ENCODE measurements at regions not wholly inside any gene's neighbourhood (a gene's known extent, or its start where the extent isn't known, plus 50 kb on each side); places are given as distances from the start of the nearest gene placed in this dataset.
"Not testable (repeated sequence)": the region's sequence is repeated elsewhere in the genome, so short reads cannot be mapped to it uniquely, and the experiment has no call there.

DNA sequence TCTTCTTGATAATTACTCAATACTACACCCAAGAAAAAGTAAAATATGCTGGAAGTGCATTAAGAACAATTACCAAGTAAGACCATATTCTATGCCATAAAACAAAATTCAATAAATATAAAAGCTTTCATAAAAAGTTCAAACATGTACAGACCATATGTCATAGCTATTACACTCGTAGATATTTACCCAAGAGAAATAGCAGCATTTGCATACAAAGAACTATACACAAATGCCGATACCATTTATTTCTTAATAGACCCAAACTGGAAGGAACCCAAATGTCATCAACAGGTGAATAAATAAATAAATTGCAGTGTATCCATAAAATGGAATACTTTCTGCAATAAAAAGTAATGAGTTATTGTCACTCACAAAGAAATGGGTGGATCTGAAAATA lies 78.3 kb upstream of the SLC16A7 start:
- no peak for DNase-seq (ENCODE audit: low spot score)

DNA sequence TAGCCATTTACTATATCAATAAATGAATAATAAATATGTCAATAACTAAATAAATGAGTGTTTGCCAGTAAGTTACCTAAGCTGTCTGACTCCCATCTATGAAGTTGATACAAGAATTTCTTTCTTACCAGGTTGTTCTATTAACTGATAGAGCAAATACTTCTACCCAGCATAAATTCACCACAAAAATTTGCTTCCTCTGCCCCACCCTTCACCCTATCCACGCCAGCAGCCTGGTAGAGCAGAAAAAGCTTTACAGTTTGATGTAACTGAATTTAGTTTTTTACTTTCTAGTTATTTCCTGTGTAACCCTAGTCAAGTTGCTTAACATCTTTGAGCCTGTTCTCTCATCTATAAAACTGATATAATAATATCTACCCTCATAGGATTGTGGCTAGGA lies 94.9 kb upstream of the SLC16A7 start:
- DNase-seq (ENCODE audit: low spot score) = no peak

DNA sequence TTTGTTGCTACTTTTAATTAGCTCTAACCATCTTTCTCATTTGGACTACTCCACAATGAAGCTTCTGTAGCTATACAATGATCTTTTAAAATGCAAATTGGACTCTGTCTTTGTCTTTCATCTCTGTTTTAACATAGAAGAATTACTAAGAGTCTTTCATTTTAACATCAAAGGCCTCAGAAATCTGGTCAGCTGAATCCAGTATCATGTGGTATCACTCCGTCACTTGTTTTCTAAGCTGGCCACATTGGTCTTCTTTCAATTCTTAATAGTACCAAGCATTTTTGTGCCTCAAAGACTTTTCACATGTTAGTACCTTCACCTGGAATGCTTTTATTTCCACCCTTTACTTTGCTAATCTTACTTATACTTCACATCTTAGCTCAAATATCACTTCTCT lies 95.5 kb upstream of the SLC16A7 start:
- no peak for DNase-seq (ENCODE audit: low spot score)

DNA sequence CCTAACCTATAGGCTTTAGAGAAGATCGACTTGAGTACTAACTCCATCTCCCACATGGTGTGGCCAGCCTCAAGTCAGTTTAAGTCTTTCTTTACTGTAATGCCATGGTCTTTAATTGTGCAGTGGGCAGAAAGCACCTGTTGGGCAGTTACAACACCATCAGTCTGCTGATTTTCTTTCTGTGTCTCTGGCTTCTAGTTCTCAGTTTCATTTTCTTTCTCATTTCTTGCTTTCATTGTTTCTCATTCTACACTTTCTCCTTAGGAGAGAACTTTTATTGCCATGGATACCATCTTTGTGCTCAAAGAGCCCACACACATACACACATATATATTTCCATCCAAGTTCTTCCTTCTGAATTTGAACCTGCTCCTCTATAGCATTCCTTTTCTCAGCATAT lies 96.1 kb upstream of the SLC16A7 start:
- no peak for DNase-seq (ENCODE audit: low spot score)

DNA sequence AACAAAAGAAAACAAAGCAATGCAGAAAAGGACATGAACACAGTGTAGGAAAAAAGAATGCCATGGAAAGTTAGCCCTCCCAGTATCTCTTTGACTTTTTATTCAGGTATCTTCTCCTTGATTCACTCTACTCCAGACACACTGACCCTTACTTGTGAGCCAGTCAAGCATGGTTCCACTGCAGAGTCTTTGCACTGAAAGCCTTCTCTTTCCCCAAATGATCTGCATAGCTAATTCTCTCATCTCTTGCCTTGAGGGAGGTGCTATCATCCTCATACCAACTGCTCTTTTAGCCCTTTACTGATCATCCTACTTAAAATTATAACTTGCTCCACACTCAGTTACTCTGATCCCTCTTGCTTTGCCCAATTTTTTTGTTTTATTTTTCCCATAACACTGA lies 101.2 kb upstream of the SLC16A7 start:
- no peak for DNase-seq (ENCODE audit: low spot score)

DNA sequence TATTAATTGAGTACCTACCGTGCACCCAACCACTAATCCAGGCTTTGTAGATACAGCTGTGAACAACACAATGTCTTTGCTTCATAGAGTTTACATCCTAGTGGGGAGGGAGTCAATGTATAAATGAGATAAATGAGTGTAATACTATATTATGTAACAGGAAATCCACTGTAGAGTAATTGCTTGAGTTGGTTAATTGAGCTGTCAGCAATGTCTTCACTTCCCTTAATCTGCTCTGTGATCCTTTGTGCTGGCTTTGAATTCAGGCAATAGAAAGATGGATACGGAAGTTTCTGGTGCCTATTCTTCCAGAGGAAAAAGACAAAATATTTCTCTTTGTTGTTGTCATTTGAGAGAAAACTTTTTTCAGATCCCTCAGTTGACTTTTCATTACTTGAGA lies 104.0 kb upstream of the SLC16A7 start:
- DNase-seq (ENCODE audit: low spot score) = no peak

DNA sequence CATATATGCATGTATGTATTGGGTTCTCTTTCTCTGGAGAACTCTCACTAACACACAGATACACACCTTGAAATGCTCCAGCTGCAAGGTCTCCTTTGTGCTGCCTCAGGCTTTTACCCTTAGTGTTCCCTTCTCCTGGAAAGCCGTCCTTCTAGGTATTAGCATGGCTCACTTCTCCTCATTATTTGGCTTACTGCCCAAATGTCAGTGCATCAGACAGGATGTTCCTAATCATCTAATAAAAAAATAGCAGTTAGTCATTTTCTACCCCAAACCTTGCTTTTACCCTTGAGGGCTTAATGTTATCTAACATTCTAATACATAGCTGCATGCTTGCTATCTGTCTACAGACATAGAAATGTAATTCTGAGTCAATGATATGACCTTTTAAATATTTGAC lies 109.0 kb upstream of the SLC16A7 start:
- no peak for DNase-seq (ENCODE audit: low spot score)

DNA sequence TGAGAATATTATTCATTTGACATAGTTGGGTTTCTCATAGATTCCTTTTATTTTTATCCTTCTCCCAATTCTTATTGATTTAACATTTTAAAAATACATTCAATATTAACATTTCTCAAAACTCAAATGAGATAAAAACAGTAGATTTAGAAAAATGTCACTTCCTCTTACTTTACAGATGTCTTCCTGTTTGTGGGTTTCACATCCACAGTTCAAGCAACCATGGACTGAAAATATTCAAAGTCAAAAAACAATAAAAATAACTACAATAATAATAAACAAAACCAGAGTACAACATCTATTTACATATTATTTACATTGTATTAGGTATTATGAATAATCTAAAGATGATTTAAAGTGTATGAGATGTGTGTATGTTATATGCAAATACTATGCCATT lies 111.3 kb upstream of the SLC16A7 start:
- no peak for DNase-seq (ENCODE audit: low spot score)

DNA sequence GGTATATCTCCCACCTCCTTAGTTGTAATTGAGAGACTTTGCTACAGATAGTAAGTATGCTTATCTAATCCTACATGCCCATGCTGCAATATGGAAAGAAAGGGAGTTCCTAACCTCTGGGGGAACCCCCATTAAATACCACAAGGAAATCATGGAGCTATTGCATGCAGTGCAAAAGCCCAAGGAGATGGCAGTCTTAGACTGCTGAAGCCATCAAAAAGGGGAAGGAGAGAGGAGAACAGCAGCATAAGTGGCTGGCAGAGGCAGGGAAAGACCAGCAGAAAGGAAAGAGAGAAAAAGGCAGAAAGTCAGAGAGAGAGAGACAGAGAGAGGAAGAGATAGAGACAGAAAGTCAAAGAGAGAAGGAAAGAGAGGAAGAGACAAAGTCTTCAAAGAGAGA lies 121.6 kb upstream of the SLC16A7 start:
- not testable (repeated sequence) for DNase-seq (ENCODE audit: low spot score)

DNA sequence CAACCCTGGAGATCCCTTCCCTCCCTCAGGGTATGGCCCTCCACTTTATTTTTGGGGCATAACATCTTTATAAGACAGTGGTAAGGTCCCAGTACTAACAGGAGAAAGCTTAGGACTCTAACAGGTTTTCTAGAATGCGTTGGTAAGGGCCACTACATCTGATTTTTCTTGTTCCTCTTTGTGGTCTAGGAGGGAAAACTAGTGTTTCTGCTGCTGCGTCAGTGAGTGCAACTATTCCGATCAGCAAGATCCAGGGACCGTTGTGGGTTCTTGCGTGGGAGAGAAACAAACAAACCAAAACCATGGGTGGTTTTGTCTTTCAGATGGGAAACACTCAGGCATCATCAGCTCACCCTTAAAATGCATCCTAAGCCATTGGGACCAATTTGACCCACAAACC lies 123.6 kb upstream of the SLC16A7 start:
- peak; percentile 2 for DNase-seq (ENCODE audit: low spot score)

DNA sequence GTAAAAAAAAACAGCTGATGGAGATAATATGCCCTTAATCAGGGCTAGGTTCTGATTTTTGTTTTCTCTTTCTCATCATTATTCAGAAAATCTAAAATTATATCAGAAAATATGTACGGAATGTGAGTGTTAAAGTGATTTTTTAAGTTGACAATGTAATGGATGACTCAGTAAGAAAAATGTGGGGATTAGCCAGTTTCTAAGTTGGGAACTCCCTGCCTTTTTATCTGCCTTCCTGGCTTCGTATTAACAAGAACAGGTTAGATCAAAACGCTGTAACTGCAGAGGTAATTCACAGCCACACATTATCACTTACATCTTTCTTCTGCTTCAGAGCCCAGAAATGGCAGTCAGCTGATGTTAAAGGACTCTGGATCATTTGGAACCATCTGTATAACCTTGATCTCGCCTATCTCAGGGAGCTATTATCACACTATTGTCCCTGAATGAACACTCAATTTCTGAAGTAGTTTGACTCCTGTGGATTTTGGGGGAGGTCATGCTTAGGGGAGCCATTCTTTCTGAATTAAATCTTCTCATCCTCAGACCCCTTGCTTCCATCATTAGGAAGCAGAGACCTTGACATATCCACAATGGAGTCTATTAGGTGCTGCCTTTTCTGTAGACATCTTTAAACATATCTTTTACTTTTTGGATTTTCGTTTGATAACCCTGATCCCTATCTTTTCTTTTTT lies 135.7 kb upstream of the SLC16A7 start:
- no peak for DNase-seq (ENCODE audit: low spot score)

DNA sequence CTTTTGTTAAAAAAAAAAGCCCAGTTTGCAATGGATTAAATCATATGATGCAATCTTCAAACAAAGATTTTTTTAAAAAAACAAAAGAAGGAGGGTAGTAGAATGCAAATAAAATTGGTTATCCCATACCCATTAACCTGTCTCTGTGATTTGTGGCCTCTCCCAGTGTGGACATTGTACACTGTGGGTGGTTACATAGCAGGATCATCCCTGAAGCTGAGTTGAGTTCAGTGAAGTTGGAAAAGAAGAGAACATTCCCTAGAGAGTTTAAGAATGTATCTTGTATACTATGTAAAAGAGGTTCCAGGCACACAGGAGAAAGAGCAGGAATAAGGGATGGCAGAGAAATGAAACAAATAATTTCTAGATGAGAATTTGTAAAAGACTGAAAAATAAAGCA lies 142.4 kb upstream of the SLC16A7 start:
- no peak for DNase-seq (ENCODE audit: low spot score)

DNA sequence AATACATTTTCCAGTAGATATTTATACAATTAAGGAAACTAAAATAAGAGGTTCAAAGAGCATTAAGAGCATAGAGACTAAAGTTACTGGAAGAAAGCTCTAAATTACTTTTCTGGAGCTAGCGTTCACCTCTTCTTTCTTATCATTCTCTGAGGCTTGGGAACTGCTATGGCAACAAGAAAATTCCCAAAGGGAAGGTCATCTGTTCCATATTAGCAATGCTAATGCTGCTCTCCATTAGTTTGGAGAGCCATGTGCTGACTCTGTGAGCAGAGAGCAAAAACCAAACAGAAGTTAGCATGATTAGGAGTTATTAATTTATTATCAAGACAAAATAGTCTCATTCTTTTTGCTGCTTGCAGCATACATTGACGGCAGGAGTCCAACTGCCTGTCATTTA lies 143.1 kb upstream of the SLC16A7 start:
- DNase-seq (ENCODE audit: low spot score) = no peak

DNA sequence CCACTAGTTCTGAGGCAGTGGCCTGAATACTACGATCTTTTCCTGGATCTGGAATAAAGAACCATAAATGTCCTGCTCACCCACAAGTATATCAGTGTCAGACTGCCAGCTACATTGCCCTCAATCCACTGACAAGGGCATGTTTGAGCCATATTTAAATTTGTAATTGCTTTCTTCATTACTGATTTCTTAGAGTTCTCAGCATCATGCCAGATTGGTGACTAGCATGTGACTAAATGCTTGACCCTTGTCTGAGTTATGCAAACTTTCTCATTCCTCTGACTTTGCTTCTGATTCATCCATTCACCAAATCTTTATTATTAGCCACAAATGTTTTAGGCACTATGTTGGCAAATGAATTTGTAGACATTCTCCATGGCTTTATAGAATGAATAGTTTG lies 143.6 kb upstream of the SLC16A7 start:
- no peak for DNase-seq (ENCODE audit: low spot score)

DNA sequence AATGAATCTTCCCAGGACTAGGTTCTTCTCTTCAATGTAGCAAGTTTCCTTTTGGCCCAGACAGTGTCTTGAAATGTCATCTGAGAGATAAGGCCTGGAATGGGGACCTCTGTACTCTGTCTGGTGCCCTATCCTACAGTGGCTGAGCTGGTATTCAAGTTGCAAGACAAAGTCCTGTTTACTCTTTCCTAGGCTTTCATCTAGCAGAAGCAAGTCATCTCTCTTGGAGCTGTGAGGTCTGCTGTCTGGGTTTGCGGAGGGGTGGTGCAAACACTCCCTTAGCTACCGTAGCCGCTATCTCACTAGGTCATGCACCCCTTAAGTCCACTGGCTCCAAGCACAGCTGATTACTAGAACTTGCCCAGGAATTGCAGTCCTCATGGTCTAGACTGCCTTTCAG lies 149.7 kb upstream of the SLC16A7 start:
- DNase-seq (ENCODE audit: low spot score) = no peak

DNA sequence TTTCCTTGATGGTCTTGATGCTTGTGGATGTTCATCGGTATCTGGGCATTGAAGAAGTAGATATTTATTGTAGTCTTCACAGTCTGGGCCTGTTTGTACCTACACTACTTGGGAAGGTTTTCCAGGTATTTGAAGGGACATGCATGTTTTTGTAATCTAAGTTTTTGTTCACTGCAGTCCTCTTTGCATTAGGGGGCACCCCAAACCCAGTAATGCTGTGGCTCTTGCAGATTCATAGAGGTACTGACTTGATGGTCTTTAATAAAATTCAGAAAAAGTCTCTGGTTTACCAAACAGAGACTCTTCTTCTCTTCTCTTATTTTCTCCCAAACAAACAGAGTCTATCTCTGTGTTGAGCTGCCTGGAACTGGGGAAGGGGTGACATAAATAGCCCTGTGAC lies 150.9 kb upstream of the SLC16A7 start:
- no peak for DNase-seq (ENCODE audit: low spot score)

DNA sequence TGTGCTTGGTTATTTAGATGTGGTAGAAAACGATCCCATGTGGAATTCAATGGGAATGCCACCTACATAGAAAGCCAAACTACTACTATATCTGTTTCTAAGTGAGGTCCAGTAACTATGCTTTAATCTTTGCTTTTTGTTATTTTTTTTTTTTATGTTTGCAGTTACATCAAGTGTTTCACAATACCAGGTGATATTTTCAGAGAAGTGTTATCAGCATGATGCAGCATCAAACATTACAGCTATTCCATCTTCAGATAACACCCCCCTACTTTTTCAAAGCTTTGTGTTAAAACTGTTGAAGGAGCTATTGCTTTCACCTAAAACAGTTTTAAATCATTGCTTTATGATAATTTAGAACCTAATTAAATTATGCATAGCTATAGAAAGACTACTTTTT lies 163.8 kb upstream of the SLC16A7 start:
- no peak for DNase-seq (ENCODE audit: low spot score)

DNA sequence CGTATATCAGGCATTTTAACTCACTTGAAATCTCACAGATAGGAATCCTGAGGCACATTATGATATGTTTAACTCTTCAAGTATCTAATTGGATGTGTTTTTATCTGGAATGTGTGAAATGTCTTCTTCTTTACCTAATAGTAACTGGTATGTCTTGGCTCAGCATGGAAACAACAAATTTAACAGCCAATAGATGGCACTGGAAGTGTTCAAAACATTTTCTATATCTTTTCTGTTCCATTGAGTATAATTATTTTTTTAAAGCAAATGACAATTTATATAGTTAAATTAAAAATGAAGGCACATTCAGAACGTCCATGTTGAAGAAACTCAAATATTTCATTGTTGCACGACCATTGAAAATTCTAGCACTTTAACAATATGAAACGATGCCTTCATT lies 164.6 kb upstream of the SLC16A7 start:
- peak; percentile 5 for DNase-seq (ENCODE audit: low spot score)

DNA sequence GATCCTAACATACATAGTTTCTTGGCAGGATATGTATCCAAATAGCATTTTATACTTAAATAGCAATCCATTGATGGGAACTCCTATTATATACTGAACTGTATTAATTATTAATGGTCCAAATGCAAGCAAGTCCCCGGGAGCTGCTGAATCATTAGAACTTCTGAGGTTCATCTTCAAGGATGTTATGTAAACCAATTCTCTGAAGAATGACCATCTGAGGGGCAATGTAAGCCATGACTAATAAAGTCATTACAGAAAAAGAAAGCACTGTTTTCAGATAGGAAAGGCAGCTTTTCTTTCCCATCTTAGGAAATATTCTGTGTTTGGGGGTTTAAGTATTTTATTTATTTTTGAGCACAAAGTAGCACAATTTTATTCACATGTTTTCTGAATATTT lies 166.1 kb upstream of the SLC16A7 start:
- no peak for DNase-seq (ENCODE audit: low spot score)

DNA sequence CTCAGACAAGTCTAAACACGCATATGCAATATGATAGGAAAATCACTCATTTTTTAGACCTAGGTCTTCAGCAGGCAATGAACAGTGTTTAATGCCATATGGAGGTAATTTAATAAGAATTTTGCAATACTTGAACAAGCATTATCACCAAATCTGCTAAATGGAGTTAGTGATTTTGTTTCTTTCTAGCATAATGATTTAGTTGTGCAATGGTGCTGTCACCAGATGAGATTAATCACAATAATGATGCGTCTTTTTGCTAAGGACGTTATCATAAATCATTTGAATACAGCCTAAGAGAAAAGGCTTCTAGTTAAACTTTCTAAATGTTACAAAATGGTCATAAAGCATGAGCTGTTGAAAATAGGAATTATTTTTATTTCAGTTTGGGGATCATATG lies 170.0 kb upstream of the SLC16A7 start:
- DNase-seq (ENCODE audit: low spot score) = no peak

DNA sequence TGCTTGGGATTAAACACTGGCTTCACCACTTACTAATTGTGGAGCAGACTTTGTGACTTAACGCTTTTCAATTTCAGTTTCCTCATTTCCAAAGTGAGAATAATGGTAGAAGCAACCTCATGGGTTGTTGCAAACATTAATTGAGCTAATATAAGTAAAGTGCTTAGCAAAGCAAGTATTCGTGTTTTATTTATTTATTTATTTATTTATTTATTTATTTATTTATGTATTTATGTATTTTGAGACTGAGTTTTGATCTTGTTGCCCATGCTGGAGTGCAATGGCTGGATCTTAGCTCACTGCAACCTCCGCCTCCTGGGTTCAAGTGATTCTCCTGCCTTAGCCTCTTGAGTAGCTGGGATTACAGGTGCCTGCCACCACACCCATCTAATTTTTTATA lies 171.2 kb upstream of the SLC16A7 start:
- DNase-seq (ENCODE audit: low spot score) = not testable (repeated sequence)

DNA sequence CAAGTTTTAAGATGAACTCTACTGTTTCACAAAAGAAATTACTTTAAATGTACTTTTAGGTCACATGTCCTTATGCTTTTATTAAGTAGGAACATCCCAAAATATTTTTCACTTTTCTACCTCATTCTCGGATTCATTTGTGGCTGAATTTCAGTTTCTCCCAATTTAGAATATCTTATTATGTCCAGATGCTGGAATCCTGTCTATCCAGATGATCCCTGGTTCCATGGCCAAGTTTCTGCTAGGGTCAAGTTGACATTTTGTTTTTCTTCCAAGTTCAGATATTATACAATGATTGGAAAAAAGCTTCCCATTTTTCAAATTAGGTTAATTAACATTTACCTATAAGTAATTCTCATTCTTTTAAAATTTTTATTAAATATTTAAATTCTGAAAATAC lies 181.8 kb upstream of the SLC16A7 start:
- no peak for DNase-seq (ENCODE audit: low spot score)

DNA sequence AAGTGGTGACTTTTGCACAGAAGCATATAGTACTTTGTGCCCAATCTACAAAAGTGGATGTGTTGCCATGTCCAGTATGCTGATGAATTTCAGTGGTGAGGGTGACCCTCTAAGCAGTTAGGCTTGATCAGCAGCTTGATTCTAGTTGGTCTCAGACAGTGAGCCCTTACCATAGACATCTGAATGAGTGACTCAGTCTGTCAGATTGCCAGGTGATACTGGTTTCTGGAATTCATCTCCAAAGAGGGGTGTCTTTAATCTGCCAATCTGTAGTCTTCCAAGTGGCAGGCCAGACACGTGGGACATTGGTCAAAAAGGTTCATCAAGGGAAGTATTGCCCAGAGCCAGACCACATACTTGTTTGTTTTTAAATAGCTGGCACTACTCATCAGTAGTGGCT lies 187.4 kb upstream of the SLC16A7 start:
- no peak for DNase-seq (ENCODE audit: low spot score)

DNA sequence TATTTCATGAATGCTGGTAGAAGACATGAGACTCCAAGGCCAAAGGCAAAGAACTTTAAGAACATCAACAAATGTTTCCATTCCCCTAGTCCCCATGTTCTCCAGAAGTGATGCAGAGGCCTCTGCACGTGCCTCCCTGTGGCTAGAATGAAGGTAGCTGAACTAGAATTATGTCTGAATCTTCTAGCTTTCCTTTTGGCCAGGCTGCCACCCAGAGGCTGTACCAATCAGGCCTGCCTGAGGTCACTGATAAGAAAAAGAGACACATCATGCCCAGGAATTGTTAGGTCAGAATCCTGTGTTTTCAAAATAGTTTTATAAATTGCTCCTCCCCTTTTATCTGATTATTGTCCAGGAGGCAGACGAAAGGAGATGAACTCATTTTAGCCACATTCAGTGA lies 188.0 kb upstream of the SLC16A7 start:
- peak; percentile 7 for DNase-seq (ENCODE audit: low spot score)

DNA sequence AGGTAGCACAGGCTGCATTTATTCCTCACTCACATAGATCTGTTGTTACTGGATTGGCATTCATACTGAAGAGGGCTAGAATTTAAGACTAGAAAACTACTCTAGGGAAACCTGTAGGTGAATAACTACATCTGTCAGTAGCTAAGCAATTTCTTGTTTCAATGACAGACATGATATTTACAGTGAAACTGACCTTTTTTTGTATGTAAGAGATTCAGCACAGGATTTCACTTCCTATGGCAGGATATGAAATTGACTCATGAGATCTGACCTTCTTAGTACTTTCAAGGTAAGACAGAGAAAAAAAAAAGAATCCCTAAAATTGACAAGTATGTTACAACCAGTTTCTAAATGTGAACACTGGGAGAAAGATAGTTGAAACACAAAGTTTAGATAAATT lies 189.8 kb upstream of the SLC16A7 start:
- DNase-seq (ENCODE audit: low spot score) = no peak

All from Ammon's horn (tissue), 1 donor.